A549 (cell line): ENCODE measurements at regions not wholly inside any gene's neighbourhood (a gene's known extent, or its start where the extent isn't known, plus 50 kb on each side); places are given as distances from the start of the nearest gene placed in this dataset.

Experiments used
- BHLHE40 ChIP-seq: IDR thresholded peaks from 2 replicates; pipeline ENCODE4 v1.6.1; 2012; ENCODE audit warnings: low read depth, low read length, inconsistent platforms
- CBX8 ChIP-seq: fragments of 200-600 bp; sonication (generic); IDR thresholded peaks from 2 replicates; pipeline ENCODE4 v1.6.1; 2016
- CHD2 ChIP-seq: fragments of 150-350 bp; IDR thresholded peaks from 2 replicates; pipeline ENCODE4 v1.6.1; 2014; ENCODE audit warnings: low read length; ENCODE audit not compliant: partially characterized antibody
- CHD4 ChIP-seq: fragments of 200-600 bp; sonication (generic); IDR thresholded peaks from 2 replicates; pipeline ENCODE4 v1.6.1; 2016; ENCODE audit warnings: antibody characterized with exemption, mild to moderate bottlenecking, borderline replicate concordance
- ESRRA ChIP-seq: fragments of 150-350 bp; IDR thresholded peaks from 2 replicates; pipeline ENCODE4 v1.6.1; 2014; ENCODE audit warnings: mild to moderate bottlenecking, low read length, borderline replicate concordance
- POLR2A ChIP-seq: IDR thresholded peaks from 2 replicates; pipeline ENCODE4 v1.6.1; 2012; ENCODE audit warnings: mild to moderate bottlenecking, low read length
- POLR2AphosphoS2 ChIP-seq: conservative IDR thresholded peaks from 2 replicates; pipeline ENCODE4 v1.6.1; 2012; ENCODE audit warnings: low read length, improper control_type of control experiment, inconsistent platforms
- SMC3 ChIP-seq: fragments of >200 bp; sonication (Bioruptor Twin); formaldehyde crosslinking; IDR thresholded peaks from 3 replicates; pipeline ENCODE4 v1.6.1; 2018; ENCODE audit warnings: inconsistent platforms
- TF ChIP-seq, protein P1 (sequence below): fragments of >200 bp; sonication (Bioruptor Twin); formaldehyde crosslinking; IDR thresholded peaks from 3 replicates; pipeline ENCODE4 v1.5.1; 2016

DNA sequence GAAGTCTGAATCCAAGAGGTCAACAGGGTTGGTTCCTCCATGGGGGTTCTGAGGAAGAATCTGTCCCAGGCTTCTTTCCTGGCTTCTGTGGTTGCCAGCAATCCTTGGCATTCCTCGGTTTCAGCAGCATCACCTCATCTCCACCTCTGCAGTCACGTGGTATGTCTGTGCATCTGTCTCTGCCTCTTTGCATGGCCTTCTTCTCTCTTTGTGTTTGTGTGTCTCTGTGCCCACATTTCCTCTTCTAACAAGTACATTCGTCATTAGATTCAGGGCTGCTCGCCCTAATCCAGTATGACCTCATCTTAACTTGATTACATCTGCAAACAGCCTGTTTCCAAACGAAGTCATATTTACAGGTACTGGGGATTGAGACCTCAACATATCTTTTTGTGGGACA is 114.0 kb downstream of the BCOR start:
- TF ChIP-seq POLR2A = no peak
- no peak for TF ChIP-seq POLR2AphosphoS2
- no peak for TF ChIP-seq CHD2
- TF ChIP-seq, protein P1, sequence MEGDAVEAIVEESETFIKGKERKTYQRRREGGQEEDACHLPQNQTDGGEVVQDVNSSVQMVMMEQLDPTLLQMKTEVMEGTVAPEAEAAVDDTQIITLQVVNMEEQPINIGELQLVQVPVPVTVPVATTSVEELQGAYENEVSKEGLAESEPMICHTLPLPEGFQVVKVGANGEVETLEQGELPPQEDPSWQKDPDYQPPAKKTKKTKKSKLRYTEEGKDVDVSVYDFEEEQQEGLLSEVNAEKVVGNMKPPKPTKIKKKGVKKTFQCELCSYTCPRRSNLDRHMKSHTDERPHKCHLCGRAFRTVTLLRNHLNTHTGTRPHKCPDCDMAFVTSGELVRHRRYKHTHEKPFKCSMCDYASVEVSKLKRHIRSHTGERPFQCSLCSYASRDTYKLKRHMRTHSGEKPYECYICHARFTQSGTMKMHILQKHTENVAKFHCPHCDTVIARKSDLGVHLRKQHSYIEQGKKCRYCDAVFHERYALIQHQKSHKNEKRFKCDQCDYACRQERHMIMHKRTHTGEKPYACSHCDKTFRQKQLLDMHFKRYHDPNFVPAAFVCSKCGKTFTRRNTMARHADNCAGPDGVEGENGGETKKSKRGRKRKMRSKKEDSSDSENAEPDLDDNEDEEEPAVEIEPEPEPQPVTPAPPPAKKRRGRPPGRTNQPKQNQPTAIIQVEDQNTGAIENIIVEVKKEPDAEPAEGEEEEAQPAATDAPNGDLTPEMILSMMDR = no peak
- TF ChIP-seq SMC3 = no peak
- no peak for TF ChIP-seq BHLHE40
- no peak for TF ChIP-seq CBX8
- TF ChIP-seq CHD4 = no peak
- no peak for TF ChIP-seq ESRRA
